Mesenchymal stem cell (in vitro differentiated cells and primary cell): ENCODE measurements at regions not wholly inside any gene's neighbourhood (a gene's known extent, or its start where the extent isn't known, plus 50 kb on each side); places are given as distances from the start of the nearest gene placed in this dataset.

Experiments used
- DNase-seq: peaks from one replicate; pipeline ENCODE4 v3.0.0-alpha.2; 2013
- H2AFZ ChIP-seq: one replicate; pipeline ENCODE4 v1.6.1; 2013; ENCODE audit warnings: low read depth, mild to moderate bottlenecking, control low read depth, inconsistent platforms, low read length, moderate library complexity
- H2AK5ac ChIP-seq: 2 replicates; pipeline ENCODE4 v1.6.1; 2013; ENCODE audit warnings: low read length, moderate library complexity, mild to moderate bottlenecking, inconsistent platforms; ENCODE audit not compliant: severe bottlenecking
- H2BK120ac ChIP-seq: one replicate; pipeline ENCODE4 v1.6.1; 2013; ENCODE audit warnings: low read depth, mild to moderate bottlenecking, inconsistent platforms, low read length, moderate library complexity
- H2BK12ac ChIP-seq, 2 experiments: one replicate each; pipeline ENCODE4 v1.6.1; 2013; ENCODE audit warnings: inconsistent platforms in 2 of 2, low read length in 2 of 2, mild to moderate bottlenecking in 2 of 2, moderate library complexity in 2 of 2, control low read depth in 1 of 2
- H2BK15ac ChIP-seq: one replicate; pipeline ENCODE4 v1.6.1; 2013; ENCODE audit warnings: mild to moderate bottlenecking, low read depth, inconsistent platforms; ENCODE audit not compliant: poor library complexity, severe bottlenecking
- H2BK5ac ChIP-seq: 2 replicates; pipeline ENCODE4 v1.6.1; 2013; ENCODE audit warnings: low read depth, mild to moderate bottlenecking, low read length, control low read depth, inconsistent platforms; ENCODE audit not compliant: poor library complexity, severe bottlenecking
- H3K14ac ChIP-seq, 2 experiments: one replicate each; pipeline ENCODE4 v1.6.1; 2013; ENCODE audit warnings: inconsistent platforms in 2 of 2, low read length in 2 of 2, control low read depth in 1 of 2, mild to moderate bottlenecking in 1 of 2, moderate library complexity in 1 of 2
- H3K18ac ChIP-seq, 2 experiments: one replicate each; pipeline ENCODE4 v1.6.1; 2013; ENCODE audit warnings: inconsistent platforms in 2 of 2, low read length in 2 of 2, control low read depth in 1 of 2, low read depth in 1 of 2, mild to moderate bottlenecking in 1 of 2
- H3K23ac ChIP-seq, 2 experiments: one replicate each; pipeline ENCODE4 v1.6.1; 2013; ENCODE audit warnings: inconsistent platforms in 2 of 2, low read length in 2 of 2, mild to moderate bottlenecking in 2 of 2, moderate library complexity in 2 of 2, control low read depth in 1 of 2
- H3K27ac ChIP-seq: 2 replicates; pipeline ENCODE4 v1.5.1; 2013; ENCODE audit warnings: mild to moderate bottlenecking, moderate library complexity, low read length, control low read depth, inconsistent platforms; ENCODE audit not compliant: poor library complexity, severe bottlenecking
- H3K27me3 ChIP-seq, 2 experiments: 2 replicates each; pipeline versions ENCODE4 v1.6.1 to v1.7.0; 2013; ENCODE audit warnings: low read length in 2 of 2, mild to moderate bottlenecking in 2 of 2, moderate library complexity in 2 of 2, control low read depth in 1 of 2, inconsistent platforms in 1 of 2; ENCODE audit not compliant: control insufficient read depth in 1 of 2, insufficient read depth in 1 of 2
- H3K36me3 ChIP-seq, 2 experiments: 2 replicates each; pipeline versions ENCODE4 v1.6.1 to v1.7.0; 2013; ENCODE audit warnings: low read length in 2 of 2, control low read depth in 1 of 2, inconsistent platforms in 1 of 2, low read depth in 1 of 2, mild to moderate bottlenecking in 1 of 2; ENCODE audit not compliant: insufficient read depth in 2 of 2, control insufficient read depth in 1 of 2
- H3K4ac ChIP-seq, 2 experiments: one replicate each; pipeline ENCODE4 v1.6.1; 2013; ENCODE audit warnings: inconsistent platforms in 2 of 2, low read length in 2 of 2, mild to moderate bottlenecking in 2 of 2, moderate library complexity in 2 of 2, control low read depth in 1 of 2, low read depth in 1 of 2
- H3K4me1 ChIP-seq: 2 replicates; pipeline ENCODE4 v1.6.1; 2013; ENCODE audit warnings: low read depth, low read length, control low read depth; ENCODE audit not compliant: control insufficient read depth, insufficient read depth
- H3K4me2 ChIP-seq: 2 replicates; pipeline ENCODE4 v1.6.1; 2013; ENCODE audit warnings: low read length, mild to moderate bottlenecking, inconsistent platforms; ENCODE audit not compliant: poor library complexity, severe bottlenecking
- H3K4me3 ChIP-seq, 2 experiments: 2 replicates each; pipeline versions ENCODE4 v1.5.1 to v1.7.0; 2013; ENCODE audit warnings: low read length in 2 of 2, mild to moderate bottlenecking in 2 of 2, control low read depth in 1 of 2, low read depth in 1 of 2; ENCODE audit not compliant: insufficient read depth in 1 of 2
- H3K79me1 ChIP-seq: replicated peaks from 2 replicates; pipeline ENCODE4 v1.6.1; 2013; ENCODE audit warnings: mild to moderate bottlenecking, control low read depth, low read length, inconsistent platforms; ENCODE audit not compliant: poor library complexity, severe bottlenecking
- H3K9ac ChIP-seq: 2 replicates; pipeline ENCODE4 v1.7.0; 2013; ENCODE audit warnings: mild to moderate bottlenecking, low read length, moderate library complexity
- H3K9me3 ChIP-seq: 2 replicates; pipeline ENCODE4 v1.7.0; 2013; ENCODE audit warnings: mild to moderate bottlenecking, low read length; ENCODE audit not compliant: control insufficient read depth
- H4K8ac ChIP-seq: one replicate; pipeline ENCODE4 v1.6.1; 2013; ENCODE audit warnings: inconsistent platforms, mild to moderate bottlenecking, low read length, moderate library complexity
- H4K91ac ChIP-seq: one replicate; pipeline ENCODE4 v1.6.1; 2013; ENCODE audit warnings: mild to moderate bottlenecking, low read length, inconsistent platforms
- WGBS: methylation state at CpG from one replicate; pipeline ENCODE4 v1.1.7; 2013; ENCODE audit warnings: mixed read lengths; 5-methylcytosine and 5-hydroxymethylcytosine counted together

DNA sequence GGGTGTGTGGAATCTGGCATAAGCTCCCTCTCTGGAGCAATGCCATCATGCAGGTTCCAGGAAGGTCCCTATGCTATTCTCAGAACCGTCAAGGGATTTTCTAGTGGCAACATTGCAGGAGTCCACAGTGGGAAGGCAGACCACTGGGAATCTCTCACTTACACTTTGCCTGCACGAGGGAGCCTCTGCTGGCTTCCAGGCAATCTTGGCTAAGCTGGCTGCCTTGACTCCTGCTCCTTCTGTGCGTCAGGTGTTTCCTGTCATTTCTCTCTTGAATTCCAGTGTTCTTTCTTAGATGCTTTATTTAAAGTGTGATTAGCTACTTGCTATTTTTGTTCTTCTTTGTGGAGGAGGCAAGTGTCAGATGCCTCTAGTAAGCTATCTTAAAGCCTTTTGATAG is 414.0 kb upstream of the ATP2B1 start:
- Histone ChIP-seq H2BK120ac (no peak overlapping the region), H3K23ac (no peak overlapping the region), H3K18ac (no peak overlapping the region), H3K4me1 (no peaks in the 10 kb centered on the region), H4K8ac (no peak overlapping the region), H3K9ac (no peak overlapping the region), H3K9me3 (peaks cover 34% of the 10 kb centered on the region), H3K27ac (no peak overlapping the region), H3K4me2 (no peak overlapping the region), H2AFZ (no peak overlapping the region), H3K4ac (no peak overlapping the region), H3K27me3 (no peaks in the 10 kb centered on the region), H3K14ac (no peak overlapping the region), H4K91ac (no peak overlapping the region), H3K79me1 (no peaks in the 10 kb centered on the region), H3K36me3 (peaks cover 0 to 6% of the 10 kb centered on the region in 2 experiments), H3K4me3 (no peak overlapping the region), H2AK5ac (no peak overlapping the region), H2BK5ac (no peak overlapping the region), H2BK15ac (no peak overlapping the region), H2BK12ac (no peak overlapping the region)
- 77% methylated on average over 3 of the region's 3 CpGs for WGBS
- no peak for DNase-seq

DNA sequence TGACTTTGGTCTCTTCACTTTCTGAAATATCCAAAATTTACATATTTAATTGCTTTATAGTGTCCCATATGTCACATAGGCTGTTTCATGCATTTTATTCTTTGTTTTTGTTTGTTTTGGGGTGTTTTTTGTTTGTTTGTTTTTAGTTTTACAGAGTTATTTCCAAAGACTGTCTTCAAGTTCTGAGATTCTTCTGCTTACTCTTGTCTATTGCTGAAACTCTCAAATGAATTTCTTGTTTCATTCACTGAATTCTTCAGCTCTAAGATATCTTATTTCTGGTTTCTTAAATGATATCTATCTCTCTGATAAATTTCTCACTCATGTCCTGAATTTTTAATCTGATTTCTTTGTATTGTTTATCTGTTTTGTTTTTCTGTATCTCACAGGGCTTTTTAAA is 412.0 kb upstream of the ATP2B1 start:
- Histone ChIP-seq H3K27ac (no peak overlapping the region), H3K14ac (no peak overlapping the region), H3K9me3 (peaks cover 34% of the 10 kb centered on the region), H3K27me3 (no peaks in the 10 kb centered on the region), H3K36me3 (peaks cover 0 to 6% of the 10 kb centered on the region in 2 experiments), H2AK5ac (no peak overlapping the region), H3K4me2 (no peak overlapping the region), H2BK12ac (no peak overlapping the region), H2BK120ac (no peak overlapping the region), H3K4me1 (no peaks in the 10 kb centered on the region), H3K79me1 (no peaks in the 10 kb centered on the region), H4K8ac (no peak overlapping the region), H3K4me3 (no peak overlapping the region), H3K18ac (no peak overlapping the region), H3K9ac (no peak overlapping the region), H2BK5ac (no peak overlapping the region), H2AFZ (no peak overlapping the region), H2BK15ac (no peak overlapping the region), H3K4ac (no peak overlapping the region), H3K23ac (no peak overlapping the region), H4K91ac (no peak overlapping the region)
- DNase-seq: no peak

DNA sequence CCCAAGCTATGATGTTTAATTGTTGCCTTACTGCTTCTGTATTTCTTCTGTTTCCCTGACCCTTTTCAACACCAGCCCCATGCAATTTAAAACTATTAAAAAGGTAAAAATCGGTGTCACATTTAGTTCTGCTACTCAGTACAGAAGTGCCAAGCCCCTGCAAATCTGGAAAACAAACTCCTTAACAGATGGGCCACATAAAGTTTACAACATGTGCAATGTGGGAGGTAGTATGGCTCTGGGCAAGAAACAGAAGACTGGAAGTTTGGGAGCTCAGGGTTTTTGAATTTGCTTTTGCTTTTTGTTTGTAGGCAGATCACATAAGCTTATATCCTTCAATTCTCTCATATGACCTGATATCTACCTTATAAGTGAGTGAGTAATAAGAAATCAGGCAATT is 404.0 kb upstream of the ATP2B1 start:
- H3K18ac ChIP-seq: no peak overlapping the region
- H2AFZ ChIP-seq: no peak overlapping the region
- no peaks in the 10 kb centered on the region for H3K27me3 ChIP-seq
- H3K14ac ChIP-seq: no peak overlapping the region
- H3K9ac ChIP-seq: no peak overlapping the region
- H3K9me3 ChIP-seq: no peaks in the 10 kb centered on the region
- H3K23ac ChIP-seq: no peak overlapping the region
- H2BK15ac ChIP-seq: no peak overlapping the region
- no peak overlapping the region for H4K8ac ChIP-seq
- no peak for DNase-seq
- H3K27ac ChIP-seq: no peak overlapping the region
- no peak overlapping the region for H2BK5ac ChIP-seq
- no peak overlapping the region for H3K4me2 ChIP-seq
- no peak overlapping the region for H2BK120ac ChIP-seq
- no peak overlapping the region for H3K4ac ChIP-seq
- no peak overlapping the region for H3K4me3 ChIP-seq
- no peak overlapping the region for H2AK5ac ChIP-seq
- H4K91ac ChIP-seq: no peak overlapping the region
- no peaks in the 10 kb centered on the region for H3K79me1 ChIP-seq
- H2BK12ac ChIP-seq: no peak overlapping the region
- WGBS: 29% methylated on average over 1 of the region's 1 CpG
- H3K36me3 ChIP-seq: no peaks in the 10 kb centered on the region
- H3K4me1 ChIP-seq: no peaks in the 10 kb centered on the region

DNA sequence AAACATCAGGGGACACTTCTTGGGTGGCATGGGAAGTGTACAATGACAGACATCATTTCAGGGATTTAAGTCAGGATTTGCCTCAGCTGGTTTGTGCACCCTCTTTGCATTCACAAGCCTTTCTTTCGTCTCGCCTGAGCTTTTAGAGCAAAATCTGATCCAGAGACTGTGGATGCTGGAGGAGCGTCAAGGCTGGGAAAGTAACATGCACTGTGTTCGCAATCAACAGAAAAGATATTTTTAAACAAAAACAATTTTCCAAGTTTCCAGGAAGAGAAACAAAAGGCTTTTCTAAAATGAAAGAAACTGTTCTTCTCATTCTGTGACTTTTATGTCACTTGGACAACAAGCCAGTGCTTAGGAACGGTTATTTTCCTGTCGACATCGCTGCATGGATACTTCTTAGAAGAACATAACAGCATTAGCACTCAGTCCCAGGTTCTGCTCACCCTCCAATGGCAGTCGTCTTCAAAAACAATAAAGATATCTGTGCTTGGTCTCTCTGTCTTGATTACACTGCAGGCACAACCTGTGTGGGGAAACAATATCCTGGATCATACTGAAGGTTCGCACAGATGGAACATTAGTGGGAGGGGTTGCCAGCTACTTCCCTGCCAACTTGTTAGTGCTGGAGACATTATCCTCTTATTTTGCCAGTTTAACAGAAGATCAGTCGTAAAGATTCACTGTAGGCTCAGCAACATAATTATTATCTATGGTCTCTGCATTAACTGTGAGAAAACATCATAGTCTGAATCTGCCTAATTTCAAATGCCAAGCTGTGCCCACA is 403.3 kb upstream of the ATP2B1 start:
- H3K27ac ChIP-seq: no peak overlapping the region
- no peak overlapping the region for H3K4me2 ChIP-seq
- no peak overlapping the region for H4K91ac ChIP-seq
- no peak overlapping the region for H3K14ac ChIP-seq
- no peak overlapping the region for H2AK5ac ChIP-seq
- H3K27me3 ChIP-seq: no peaks in the 10 kb centered on the region
- no peaks in the 10 kb centered on the region for H3K9me3 ChIP-seq
- no peak overlapping the region for H3K23ac ChIP-seq
- peak overlapping the region; percentile 38 for H3K9ac ChIP-seq
- no peak overlapping the region for H2BK12ac ChIP-seq
- no peak overlapping the region for H2BK15ac ChIP-seq
- H3K4me1 ChIP-seq: no peaks in the 10 kb centered on the region
- no peak overlapping the region for H2AFZ ChIP-seq
- 98% methylated on average over 10 of the region's 10 CpGs for WGBS
- no peak overlapping the region for H3K18ac ChIP-seq
- H4K8ac ChIP-seq: no peak overlapping the region
- no peak overlapping the region for H3K4ac ChIP-seq
- no peak for DNase-seq
- H3K79me1 ChIP-seq: no peaks in the 10 kb centered on the region
- H3K4me3 ChIP-seq: peak overlapping the region in 1 of 2 experiments; percentile 34
- H2BK5ac ChIP-seq: no peak overlapping the region
- no peak overlapping the region for H2BK120ac ChIP-seq
- no peaks in the 10 kb centered on the region for H3K36me3 ChIP-seq
